Neural progenitor cell (in vitro differentiated cells): ENCODE measurements at regions not wholly inside any gene's neighbourhood (a gene's known extent, or its start where the extent isn't known, plus 50 kb on each side); places are given as distances from the start of the nearest gene placed in this dataset.

Experiments
- CTCF ChIP-seq: fragments of 200-600 bp; sonication (generic); IDR thresholded peaks from 2 replicates; pipeline ENCODE4 v1.5.1; 2017; ENCODE audit warnings: antibody characterized with exemption, mild to moderate bottlenecking
- EZH2 ChIP-seq: fragments of 200-600 bp; sonication (generic); IDR thresholded peaks from 2 replicates; pipeline ENCODE4 v1.6.1; 2017; ENCODE audit warnings: antibody characterized with exemption, mild to moderate bottlenecking, moderate library complexity

GRCh38 chr1:220430059-220430458, 97.9 kb upstream of the MARK1 start:
- TF ChIP-seq CTCF = no peak
- TF ChIP-seq EZH2 = no peak
